Vagina (tissue), 2 donors: ENCODE measurements at regions not wholly inside any gene's neighbourhood (a gene's known extent, or its start where the extent isn't known, plus 50 kb on each side); places are given as distances from the start of the nearest gene placed in this dataset.
"Not testable (repeated sequence)": the region's sequence is repeated elsewhere in the genome, so short reads cannot be mapped to it uniquely, and the experiment has no call there.

Experiments used
- CTCF ChIP-seq, 3 experiments: fragments of 450-650 bp in 2 of 3; fragments of 200-600 bp in 1 of 3; sonication (generic) in 1 of 3; IDR thresholded peaks; one replicate each; pipeline ENCODE4 v1.5.1; 2017 to 2019; ENCODE audit warnings: antibody characterized with exemption in 3 of 3, mild to moderate bottlenecking in 2 of 3, moderate library complexity in 2 of 3
- POLR2A ChIP-seq, 2 donors: fragments of 450-650 bp; IDR thresholded peaks; one replicate each; pipeline ENCODE4 v1.6.1; 2017; ENCODE audit warnings: antibody characterized with exemption in 2 of 2, mild to moderate bottlenecking in 2 of 2, moderate library complexity in 2 of 2
- POLR2AphosphoS5 ChIP-seq, 2 donors: sonication (generic); formaldehyde crosslinking; IDR thresholded peaks; one replicate each; pipeline ENCODE4 v1.9.0; 2017; ENCODE audit warnings: antibody characterized with exemption in 2 of 2, mild to moderate bottlenecking in 2 of 2, low read depth in 1 of 2; ENCODE audit not compliant: insufficient read depth in 1 of 2

- not testable (repeated sequence) for TF ChIP-seq POLR2AphosphoS5 (IDR thresholded peaks at IDR 0.05; ENCODE audit: insufficient read depth in 1 of 2, low read depth in 1 of 2); CTCF (IDR thresholded peaks at IDR 0.05); POLR2A (IDR thresholded peaks at IDR 0.05)
These were observed 137.9 kb downstream of the ALOX5 start for GRCh38 chr10:45511926-45512325.
